T47D (cell line): ENCODE measurements at regions not wholly inside any gene's neighbourhood (a gene's known extent, or its start where the extent isn't known, plus 50 kb on each side); places are given as distances from the start of the nearest gene placed in this dataset.
"Not testable (repeated sequence)": the region's sequence is repeated elsewhere in the genome, so short reads cannot be mapped to it uniquely, and the experiment has no call there.

ENCODE experiments used
- DNase-seq, 2 experiments: peaks; one replicate each; pipeline versions ENCODE4 v3.0.0 to v3.0.0-alpha.2; 2011 to 2012; ENCODE audit warnings: low read depth in 1 of 2, low spot score in 1 of 2
- JUND ChIP-seq: IDR thresholded peaks from 2 replicates; pipeline ENCODE4 v1.6.1; 2012; ENCODE audit warnings: low read depth
- in situ Hi-C: cut with HindIII; loops from 2 replicates; pipeline ENCODE4 v1.10.0; 2016; ENCODE audit warnings: low sequenced_read_pairs, low pct_unique_long_range_greater_than_20kb

GRCh38 chr4:7141151-7141834 lies 51.0 kb upstream of the SORCS2 start:
- in situ Hi-C loops: no loop called here
- TF ChIP-seq JUND: no peak
- DNase-seq: no peak

GRCh38 chr4:7140692-7141069 lies 51.7 kb upstream of the SORCS2 start:
- no peak for DNase-seq
- in situ Hi-C loops: no loop called here
- no peak for TF ChIP-seq JUND

GRCh38 chr4:7140062-7140691 lies 52.2 kb upstream of the SORCS2 start:
- in situ Hi-C loops: no loop called here
- DNase-seq: no peak
- no peak for TF ChIP-seq JUND

- no peak for DNase-seq
- in situ Hi-C loops: no loop called here
- no peak for TF ChIP-seq JUND
Measured at GRCh38 chr4:7139167-7139982, 53.0 kb upstream of the SORCS2 start.

GRCh38 chr4:7138223-7139166 lies 53.8 kb upstream of the SORCS2 start:
- no peak for DNase-seq
- in situ Hi-C loops: no loop called here
- no peak for TF ChIP-seq JUND

GRCh38 chr4:7137326-7138200 lies 54.8 kb upstream of the SORCS2 start:
- in situ Hi-C loops: no loop called here
- no peak for TF ChIP-seq JUND
- no peak for DNase-seq

- no peak for TF ChIP-seq JUND
- in situ Hi-C loops: no loop called here
Measured at GRCh38 chr4:7136351-7136750, 56.0 kb upstream of the SORCS2 start.

GRCh38 chr4:7135389-7135746 lies 57.0 kb upstream of the SORCS2 start:
- no peak for TF ChIP-seq JUND
- in situ Hi-C loops: no loop called here
- no peak for DNase-seq

More at GRCh38 chr4:7136351-7136750, 56.0 kb upstream of the SORCS2 start:
- DNase-seq: no peak

GRCh38 chr4:7134737-7135388 lies 57.5 kb upstream of the SORCS2 start:
- no peak for DNase-seq
- in situ Hi-C loops: no loop called here

GRCh38 chr4:7133818-7134650 lies 58.3 kb upstream of the SORCS2 start:
- DNase-seq, in situ Hi-C loops: not testable (repeated sequence)

More at GRCh38 chr4:7134737-7135388, 57.5 kb upstream of the SORCS2 start:
- TF ChIP-seq JUND: no peak
